ENCODE measurements at regions not wholly inside any gene's neighbourhood (a gene's known extent, or its start where the extent isn't known, plus 50 kb on each side); places are given as distances from the start of the nearest gene placed in this dataset.

- no peak for TF ChIP-seq CTCF (IDR thresholded peaks at IDR 0.05)
- TF ChIP-seq POLR2A (IDR thresholded peaks at IDR 0.05), result no peak
- TF ChIP-seq POLR2AphosphoS5 (IDR thresholded peaks at IDR 0.05), result no peak
- no peak for TF ChIP-seq EP300 (IDR thresholded peaks at IDR 0.05)
Observed at GRCh38 chr1:187847531-187847930, 1018.8 kb downstream of the PLA2G4A start.

Data from sigmoid colon (tissue), 4 donors.